GM18909 (cell line): ENCODE measurements at regions not wholly inside any gene's neighbourhood (a gene's known extent, or its start where the extent isn't known, plus 50 kb on each side); places are given as distances from the start of the nearest gene placed in this dataset.
"Not testable (repeated sequence)": the region's sequence is repeated elsewhere in the genome, so short reads cannot be mapped to it uniquely, and the experiment has no call there.

Experiments used
- ATAC-seq: cut with Tn5 transposase; IDR thresholded peaks from one replicate; pipeline ENCODE4 v1.9.1; 2021; ENCODE audit warnings: mild to moderate bottlenecking; ENCODE audit not compliant: unreplicated experiment, poor library complexity

DNA sequence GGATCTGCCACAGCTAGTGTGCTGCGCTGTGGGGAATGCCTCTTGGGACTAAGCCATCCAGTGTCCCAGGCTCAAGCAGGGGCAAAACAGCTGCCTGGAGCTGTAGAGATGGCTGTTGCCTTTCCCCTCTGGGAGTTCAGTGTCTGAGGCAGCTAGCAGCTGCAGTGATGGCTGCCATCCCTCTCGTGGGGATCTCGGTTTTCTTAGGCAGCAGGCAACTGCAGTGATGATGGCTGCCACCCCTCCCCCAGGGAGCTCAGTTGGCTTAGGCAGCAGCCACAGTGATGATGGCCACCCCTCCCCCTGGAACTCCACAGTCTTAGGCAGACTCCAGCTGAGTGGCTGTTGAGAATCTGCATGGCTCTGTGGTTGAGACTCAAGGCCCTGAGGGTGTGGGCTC lies 1389.2 kb upstream of the NUDT12 start:
- ATAC-seq, result no peak

DNA sequence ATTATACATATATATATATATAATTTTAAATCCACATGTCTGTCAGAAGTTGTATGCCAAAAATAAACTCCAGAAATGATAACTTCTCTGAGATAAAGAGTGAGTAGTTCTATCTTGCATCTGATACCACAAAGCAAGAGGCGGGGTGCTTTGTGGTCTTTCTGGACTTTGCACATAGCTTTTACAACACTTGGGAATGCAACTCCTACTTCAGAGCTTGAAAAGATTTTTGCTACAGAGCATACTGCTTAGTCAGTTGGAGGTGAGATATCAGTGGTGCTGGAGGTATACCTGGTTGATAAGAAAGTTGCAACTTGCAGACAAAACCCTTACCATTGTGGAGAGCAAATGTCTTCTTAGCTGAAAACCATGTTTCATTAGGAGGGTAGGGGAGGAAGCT lies 1384.5 kb upstream of the NUDT12 start:
- ATAC-seq, result no peak

DNA sequence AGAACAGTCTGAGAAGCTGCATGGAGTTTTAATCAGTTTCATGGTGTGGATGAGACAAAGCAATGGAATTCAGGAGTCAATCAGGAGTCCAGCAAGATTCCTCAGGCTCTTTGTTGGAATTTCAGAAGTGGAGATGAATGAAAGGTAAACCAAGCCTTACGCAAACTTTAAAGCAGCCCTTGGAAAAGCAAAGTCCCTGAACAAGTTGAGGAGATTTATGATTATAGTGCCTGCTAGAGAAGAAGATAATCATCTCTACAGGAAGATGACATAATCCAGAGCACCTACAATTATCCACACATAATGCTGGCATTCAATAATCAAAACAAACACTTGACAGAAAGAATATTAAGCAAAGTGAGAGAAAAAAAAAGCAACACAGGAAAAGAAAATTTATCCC lies 1380.1 kb upstream of the NUDT12 start:
- ATAC-seq, result no peak

- no peak for ATAC-seq
Measured at GRCh38 chr5:104941030-104941645, 1378.5 kb upstream of the NUDT12 start.

GRCh38 chr5:104937598-104937997 lies 1375.0 kb upstream of the NUDT12 start:
- no peak for ATAC-seq

- no peak for ATAC-seq
Measured at GRCh38 chr5:104932431-104932830, 1369.8 kb upstream of the NUDT12 start.

DNA sequence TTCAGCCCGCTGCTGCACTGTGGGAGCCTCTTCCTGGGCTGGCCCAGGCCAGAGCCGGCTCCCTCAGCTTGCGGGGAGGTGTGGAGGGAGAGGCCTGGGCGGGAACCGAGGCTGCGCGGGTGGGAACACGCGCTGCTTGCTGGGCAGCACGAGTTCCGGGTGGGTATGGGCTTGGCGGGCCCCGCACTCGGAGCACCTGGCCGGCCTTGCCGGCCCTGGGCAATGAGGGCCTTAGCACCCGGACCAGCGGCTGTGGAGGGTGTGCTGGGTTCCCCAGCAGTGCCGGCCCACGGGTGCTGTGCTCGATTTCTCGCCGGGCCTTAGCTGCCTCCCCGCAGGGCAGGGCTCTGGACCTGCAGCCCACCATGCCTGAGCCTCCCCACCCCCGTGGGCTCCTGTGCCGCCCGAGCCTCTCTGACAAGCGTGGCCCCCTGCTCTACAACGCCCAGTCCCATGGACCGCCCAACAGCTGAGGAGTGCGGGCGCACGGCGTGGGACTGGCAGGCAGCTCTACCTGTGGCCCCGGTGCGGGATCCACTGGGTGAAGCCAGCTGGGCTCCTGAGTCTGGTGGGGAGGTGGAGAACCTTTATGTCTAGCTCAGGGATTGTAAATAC lies 1366.4 kb upstream of the NUDT12 start:
- no peak for ATAC-seq

DNA sequence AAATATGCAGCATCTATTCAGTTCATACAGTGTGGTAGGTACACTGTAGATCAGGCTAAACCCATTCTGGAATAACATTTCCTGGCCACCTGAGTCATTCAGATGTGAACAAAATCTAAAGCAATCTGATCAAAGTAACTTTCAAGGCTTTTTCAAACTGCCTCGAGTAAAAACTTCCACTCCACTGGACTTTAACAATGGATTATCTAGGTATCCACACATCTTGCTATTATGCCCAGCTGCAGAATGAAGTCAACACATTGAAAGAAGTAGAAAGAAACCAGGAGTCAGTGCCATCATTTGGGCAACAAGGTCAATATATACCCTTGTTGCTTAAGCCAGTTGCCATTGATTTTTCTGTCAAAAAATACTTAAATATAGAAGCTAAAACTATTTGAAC lies 1352.6 kb upstream of the NUDT12 start:
- no peak for ATAC-seq

DNA sequence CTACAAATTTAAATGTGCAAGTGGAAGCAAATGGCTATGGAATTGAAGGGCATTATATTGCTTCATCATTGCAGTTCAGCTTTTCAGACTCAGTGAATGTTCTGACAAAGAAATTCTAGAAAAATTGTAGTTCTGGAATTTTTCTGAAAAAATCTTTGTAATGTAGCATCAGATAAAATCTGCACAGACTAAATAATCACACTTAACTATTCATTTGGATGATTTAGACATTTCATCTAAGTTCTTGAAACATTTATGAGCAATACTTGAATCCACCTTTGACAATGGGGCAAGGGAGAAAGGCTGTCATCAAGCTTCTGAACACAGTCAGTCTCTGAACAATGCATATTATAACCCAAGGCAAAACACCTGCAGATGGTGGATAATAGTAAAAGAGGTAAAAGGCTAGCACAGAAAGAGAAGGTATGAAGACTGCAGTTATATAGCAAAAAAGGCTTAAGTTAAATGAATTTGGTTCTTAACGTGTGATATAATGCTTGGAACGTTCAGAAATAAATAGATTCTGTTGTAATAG lies 1352.0 kb upstream of the NUDT12 start:
- ATAC-seq, result no peak

GRCh38 chr5:104913841-104914281 lies 1351.3 kb upstream of the NUDT12 start:
- ATAC-seq, result no peak

- ATAC-seq, result no peak
Measured at GRCh38 chr5:104909803-104910202, 1347.2 kb upstream of the NUDT12 start.

GRCh38 chr5:104904561-104904960 lies 1342.0 kb upstream of the NUDT12 start:
- no peak for ATAC-seq

DNA sequence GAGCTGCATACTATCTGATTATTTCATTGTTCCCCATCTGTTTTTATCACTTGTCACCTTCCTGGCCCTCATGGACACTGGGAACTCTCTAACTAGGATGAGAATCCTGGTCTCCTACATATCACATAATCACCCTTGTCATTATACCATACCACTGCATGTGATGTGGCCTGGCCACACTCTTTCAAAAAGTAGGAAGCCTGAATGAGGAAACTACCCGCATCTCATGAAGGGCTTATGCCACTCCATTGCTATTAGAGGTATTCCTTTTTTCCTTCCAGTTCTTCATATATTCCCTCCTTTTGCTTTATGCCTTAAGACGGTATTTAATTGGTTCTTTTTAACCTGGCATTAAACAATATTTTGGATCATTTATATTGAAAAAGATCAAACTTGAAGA lies 1341.4 kb upstream of the NUDT12 start:
- no peak for ATAC-seq

DNA sequence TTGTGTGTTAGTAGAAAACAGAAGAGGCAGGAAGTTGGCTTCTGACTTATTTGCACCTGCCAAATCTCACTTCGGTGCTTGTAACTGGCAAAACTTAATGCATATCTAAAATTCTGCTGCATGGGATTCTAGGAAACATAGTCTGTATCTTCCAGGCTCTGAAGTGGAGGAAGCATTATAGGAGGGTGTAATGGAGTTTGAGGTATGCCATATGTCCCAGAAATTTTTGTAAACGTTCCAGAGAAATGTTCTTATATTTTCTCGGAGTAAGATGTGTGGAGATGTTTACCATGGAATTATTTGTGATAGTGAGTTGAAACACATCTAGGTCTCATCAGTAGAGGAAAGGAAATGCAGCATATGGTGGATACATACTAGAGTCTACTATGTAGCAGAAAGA lies 1329.0 kb upstream of the NUDT12 start:
- ATAC-seq, result no peak

GRCh38 chr5:104890767-104891166 lies 1328.2 kb upstream of the NUDT12 start:
- ATAC-seq, result no peak

DNA sequence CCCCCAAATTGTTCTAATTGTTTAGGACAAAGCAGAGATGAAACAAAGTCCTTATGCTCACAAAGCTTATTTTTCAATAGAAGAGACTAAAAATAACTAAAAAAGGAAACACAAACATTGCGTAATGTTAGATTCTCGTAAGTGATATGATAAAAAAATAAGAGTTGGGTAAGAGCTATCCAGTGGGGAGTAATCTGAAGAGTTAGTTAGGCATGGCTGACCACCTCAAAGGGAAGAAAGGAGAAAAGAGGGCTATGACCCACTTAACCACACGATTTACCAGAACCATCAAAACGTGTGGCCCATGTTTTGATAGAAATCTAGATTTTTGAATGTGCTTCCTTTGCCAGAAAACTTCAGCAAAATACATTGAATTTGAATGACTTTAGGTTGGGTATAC lies 1296.8 kb upstream of the NUDT12 start:
- ATAC-seq, result no peak

DNA sequence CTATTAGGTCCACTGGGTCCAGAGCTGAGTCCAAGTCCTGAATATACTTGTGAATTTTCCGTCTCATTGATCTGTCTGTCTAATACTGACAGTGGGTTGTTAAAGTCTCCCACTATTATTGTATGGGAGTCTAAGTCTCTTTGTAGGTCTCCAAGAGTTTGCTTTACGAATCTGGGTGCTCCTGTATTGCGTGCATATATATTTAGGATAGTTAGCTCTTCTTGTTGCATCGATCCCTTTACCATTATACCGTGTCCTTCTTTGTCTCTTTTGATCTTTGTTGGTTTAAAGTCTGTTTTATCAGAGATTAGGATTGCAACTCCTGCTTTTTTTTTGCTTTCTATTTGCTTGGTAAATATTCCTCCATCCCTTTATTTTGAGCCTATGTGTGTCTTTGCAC lies 1289.5 kb upstream of the NUDT12 start:
- not testable (repeated sequence) for ATAC-seq

DNA sequence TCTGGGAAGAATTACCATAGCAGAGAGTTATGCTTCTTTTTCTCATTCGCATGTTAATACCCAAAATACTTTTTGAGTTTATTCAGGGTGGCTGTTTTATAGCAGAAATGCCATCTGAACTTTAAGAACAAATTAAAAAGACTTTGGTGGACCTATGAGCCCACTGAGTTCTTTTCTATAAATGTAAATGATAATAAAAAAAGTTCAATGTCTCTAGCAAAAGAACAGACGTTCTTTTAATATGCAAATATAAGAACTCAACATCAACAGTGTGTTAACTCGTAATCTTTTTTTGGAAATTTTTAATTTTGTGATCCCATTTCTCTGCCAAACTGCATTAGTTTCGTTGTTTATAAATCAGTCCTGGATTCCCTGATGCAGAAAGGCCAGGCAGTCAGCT lies 1283.0 kb upstream of the NUDT12 start:
- no peak for ATAC-seq

DNA sequence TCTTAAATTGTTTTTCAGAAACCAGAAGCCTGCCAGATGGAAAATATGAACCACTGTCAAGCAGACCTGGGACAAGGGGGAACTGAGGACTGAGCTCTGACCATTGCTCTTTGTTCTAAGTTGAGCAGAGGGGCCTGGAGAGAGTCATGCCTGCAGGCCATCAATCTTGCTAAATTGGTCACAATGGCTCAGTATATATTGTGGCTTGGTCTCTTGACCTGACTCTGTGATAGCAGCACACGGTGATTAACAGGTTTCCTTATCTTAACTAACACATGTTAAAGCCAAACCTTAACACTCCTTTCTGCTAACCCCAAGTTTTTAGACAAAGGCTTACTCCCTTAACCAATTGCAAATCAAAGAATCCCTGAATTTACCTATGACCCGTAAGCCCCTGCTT lies 1281.2 kb upstream of the NUDT12 start:
- no peak for ATAC-seq

GRCh38 chr5:104840284-104840683 lies 1277.7 kb upstream of the NUDT12 start:
- ATAC-seq, result no peak

DNA sequence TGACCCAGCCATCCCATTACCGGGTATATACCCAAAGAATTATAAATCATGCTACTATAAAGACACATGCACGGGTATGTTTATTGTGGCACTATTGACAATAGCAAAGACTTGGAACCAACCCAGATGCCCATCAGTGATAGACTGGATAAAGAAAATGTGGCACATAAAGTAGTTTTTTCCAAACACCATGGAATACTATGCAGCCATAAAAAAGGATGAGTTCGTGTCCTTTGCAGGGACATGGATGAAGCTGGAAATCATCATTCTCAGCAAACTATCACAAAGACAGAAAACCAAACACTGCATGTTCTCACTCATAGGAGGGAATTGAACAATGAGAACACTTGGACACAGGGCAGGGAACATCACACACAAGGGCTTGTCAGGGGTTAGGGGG lies 1268.9 kb upstream of the NUDT12 start:
- not testable (repeated sequence) for ATAC-seq

DNA sequence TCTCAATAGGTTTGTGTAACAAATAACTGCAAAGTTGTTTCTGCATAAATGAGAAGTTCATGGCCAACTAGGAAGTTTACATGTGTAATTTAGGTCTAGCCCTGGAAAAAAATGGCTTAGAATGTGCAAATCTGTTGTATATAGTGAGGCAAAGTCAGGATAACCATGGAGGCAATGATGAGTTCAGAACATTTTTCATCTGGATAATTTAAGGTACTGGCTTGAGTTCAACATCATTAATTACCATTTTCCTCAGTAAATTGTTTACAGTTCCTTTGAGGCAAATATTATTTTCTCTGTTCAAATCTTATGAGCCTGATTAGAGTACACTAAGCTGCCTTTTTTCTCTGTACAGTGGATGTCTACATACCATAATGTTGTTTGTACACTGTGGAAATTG lies 1259.0 kb upstream of the NUDT12 start:
- ATAC-seq, result no peak
